Cardiac muscle cell (in vitro differentiated cells and primary cell): ENCODE measurements at regions not wholly inside any gene's neighbourhood (a gene's known extent, or its start where the extent isn't known, plus 50 kb on each side); places are given as distances from the start of the nearest gene placed in this dataset.

Experiments used
- DNase-seq, 2 donors: peaks; one replicate each; pipeline versions ENCODE4 v3.0.0 to v3.0.0-alpha.2; 2010 to 2017; ENCODE audit warnings: low read depth in 1 of 2, low spot score in 1 of 2
- H3K27ac ChIP-seq: fragments of 200-600 bp; sonication (generic); 2 replicates; pipeline ENCODE4 v1.5.1; 2016
- H3K27me3 ChIP-seq: fragments of 200-600 bp; sonication (generic); 2 replicates; pipeline ENCODE4 v1.6.0; 2016; ENCODE audit warnings: control low read depth
- H3K36me3 ChIP-seq: fragments of 200-600 bp; sonication (generic); 2 replicates; pipeline ENCODE4 v1.5.1; 2016; ENCODE audit warnings: control low read depth
- H3K4me1 ChIP-seq: fragments of 200-600 bp; sonication (generic); 2 replicates; pipeline ENCODE4 v1.8.1; 2017; ENCODE audit warnings: low read depth, mild to moderate bottlenecking, mixed run types
- H3K4me3 ChIP-seq: fragments of 200-600 bp; sonication (generic); 2 replicates; pipeline ENCODE4 v1.5.1; 2016; ENCODE audit warnings: mild to moderate bottlenecking
- H3K9me3 ChIP-seq: fragments of 200-600 bp; sonication (generic); 2 replicates; pipeline ENCODE4 v1.5.1; 2017; ENCODE audit warnings: low read depth, mild to moderate bottlenecking, control low read depth
- TF ChIP-seq, protein P1 (sequence below): IDR thresholded peaks from 2 replicates; pipeline ENCODE4 v1.5.1; 2012; ENCODE audit warnings: low read depth, mild to moderate bottlenecking, low read length

DNA sequence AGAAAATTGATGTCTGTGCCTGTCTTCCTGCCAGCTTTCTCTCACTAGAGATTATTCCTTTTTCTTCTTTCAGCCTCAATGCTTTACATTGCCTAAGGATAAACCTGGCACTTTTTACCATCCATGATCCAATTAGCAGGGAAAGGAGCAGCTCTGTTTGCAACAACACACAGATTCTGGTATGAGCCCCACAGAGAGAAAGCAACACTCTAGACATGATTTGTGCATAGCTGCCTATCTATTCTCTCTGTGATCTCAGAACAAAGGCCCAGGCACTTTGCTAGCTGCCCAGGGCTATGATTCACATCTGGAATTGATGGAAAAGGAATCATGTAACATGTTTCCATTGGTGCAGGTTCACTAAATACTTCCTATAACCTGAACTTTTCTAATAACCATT, 685.0 kb downstream of the ETS1 start:
- H3K4me1 ChIP-seq: no peaks in the 10 kb centered on the region
- H3K4me3 ChIP-seq: no peak overlapping the region
- no peak overlapping the region for H3K27ac ChIP-seq
- H3K9me3 ChIP-seq: no peaks in the 10 kb centered on the region
- DNase-seq: no peak
- H3K36me3 ChIP-seq: no peaks in the 10 kb centered on the region
- no peaks in the 10 kb centered on the region for H3K27me3 ChIP-seq
- TF ChIP-seq, protein P1, sequence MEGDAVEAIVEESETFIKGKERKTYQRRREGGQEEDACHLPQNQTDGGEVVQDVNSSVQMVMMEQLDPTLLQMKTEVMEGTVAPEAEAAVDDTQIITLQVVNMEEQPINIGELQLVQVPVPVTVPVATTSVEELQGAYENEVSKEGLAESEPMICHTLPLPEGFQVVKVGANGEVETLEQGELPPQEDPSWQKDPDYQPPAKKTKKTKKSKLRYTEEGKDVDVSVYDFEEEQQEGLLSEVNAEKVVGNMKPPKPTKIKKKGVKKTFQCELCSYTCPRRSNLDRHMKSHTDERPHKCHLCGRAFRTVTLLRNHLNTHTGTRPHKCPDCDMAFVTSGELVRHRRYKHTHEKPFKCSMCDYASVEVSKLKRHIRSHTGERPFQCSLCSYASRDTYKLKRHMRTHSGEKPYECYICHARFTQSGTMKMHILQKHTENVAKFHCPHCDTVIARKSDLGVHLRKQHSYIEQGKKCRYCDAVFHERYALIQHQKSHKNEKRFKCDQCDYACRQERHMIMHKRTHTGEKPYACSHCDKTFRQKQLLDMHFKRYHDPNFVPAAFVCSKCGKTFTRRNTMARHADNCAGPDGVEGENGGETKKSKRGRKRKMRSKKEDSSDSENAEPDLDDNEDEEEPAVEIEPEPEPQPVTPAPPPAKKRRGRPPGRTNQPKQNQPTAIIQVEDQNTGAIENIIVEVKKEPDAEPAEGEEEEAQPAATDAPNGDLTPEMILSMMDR: no peak

DNA sequence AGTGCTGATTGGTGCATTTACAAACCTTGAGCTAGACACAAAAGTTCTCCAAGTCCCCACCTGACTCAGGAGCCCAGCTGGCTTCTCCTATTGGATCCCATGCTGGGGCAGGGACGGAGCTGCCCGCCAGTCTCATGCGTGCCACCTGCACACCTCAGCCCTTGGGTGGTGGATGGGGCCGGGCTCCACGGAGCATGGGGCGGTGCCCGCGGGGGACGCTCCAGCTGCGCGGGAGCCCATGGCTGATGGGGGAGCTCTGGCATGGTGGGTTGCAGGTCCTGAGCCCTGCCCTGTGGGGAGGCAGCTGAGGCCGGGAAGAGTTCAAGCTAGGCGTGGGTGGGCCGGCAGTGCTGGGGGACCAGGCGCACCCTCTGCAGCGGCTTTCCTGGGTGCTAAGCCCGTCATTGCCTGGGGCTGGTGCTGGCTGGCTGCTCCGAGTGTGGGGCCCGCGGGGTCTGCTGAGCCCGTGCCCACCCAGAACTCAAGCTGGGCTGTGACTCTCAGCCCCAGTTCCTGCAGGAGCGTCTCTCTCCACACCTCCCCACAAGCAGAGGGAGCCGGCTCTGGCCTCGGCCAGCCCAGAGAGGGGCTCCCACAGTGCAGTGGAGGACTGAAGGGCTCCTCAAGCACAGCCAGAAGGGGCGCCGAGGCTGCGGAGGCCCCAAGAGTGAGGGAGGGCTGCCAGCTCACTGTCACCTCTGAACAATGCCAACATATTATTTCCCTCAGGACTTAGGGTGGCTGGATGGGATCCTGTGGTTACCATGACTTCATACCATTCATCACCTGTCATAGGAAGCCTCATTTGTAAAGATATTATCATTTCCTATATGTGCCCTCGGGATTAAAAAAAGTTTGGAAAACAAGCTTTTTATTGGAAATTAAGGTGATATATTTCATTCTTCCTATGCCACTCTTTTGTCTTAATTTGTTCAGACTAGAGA, 688.7 kb downstream of the ETS1 start:
- TF ChIP-seq, protein P1: no peak
- H3K4me3 ChIP-seq: no peak overlapping the region
- H3K27me3 ChIP-seq: no peaks in the 10 kb centered on the region
- no peak for DNase-seq
- no peaks in the 10 kb centered on the region for H3K4me1 ChIP-seq
- no peaks in the 10 kb centered on the region for H3K9me3 ChIP-seq
- H3K36me3 ChIP-seq: no peaks in the 10 kb centered on the region
- no peak overlapping the region for H3K27ac ChIP-seq

DNA sequence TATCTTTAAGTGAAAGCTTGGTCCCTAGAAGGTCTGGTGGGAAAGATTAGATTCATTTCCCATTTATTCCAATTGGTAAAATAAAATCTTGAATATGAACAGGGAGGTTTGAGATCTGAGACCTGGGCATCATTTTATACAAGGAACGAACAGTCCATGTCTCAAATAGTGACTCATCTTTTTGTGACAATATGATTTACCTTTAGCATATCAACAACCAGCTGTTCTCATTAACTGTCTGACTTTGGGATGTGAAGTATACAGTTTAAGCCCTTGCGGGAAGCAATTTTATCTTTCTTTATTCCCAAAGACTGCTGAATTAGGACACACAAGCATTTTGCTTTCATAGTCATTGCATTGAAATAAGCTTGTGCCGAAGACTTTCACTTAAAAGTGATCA, 691.6 kb downstream of the ETS1 start:
- DNase-seq: no peak
- Histone ChIP-seq H3K9me3 (no peaks in the 10 kb centered on the region), H3K4me3 (no peak overlapping the region), H3K36me3 (no peaks in the 10 kb centered on the region), H3K4me1 (no peaks in the 10 kb centered on the region), H3K27ac (no peak overlapping the region), H3K27me3 (no peaks in the 10 kb centered on the region)
- TF ChIP-seq, protein P1: no peak

DNA sequence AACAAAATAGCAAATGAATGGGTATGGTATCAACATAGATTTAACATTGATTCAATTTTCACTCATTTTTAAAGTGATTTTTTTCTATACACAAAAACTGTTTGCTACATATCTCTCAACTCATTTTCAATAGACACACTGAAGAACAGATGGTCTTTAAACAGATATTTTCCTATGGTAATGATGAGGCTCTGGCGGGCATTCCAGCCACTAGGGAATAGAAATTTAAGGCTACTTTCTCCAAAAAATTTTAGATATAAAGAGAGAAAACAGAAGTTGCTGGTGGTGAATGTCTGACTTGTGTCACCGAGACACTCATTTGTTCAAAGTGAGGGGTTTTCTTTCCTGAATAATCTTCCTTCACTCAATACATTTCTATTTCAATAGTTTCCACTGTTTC, 693.0 kb downstream of the ETS1 start:
- Histone ChIP-seq H3K27ac (no peak overlapping the region), H3K36me3 (no peaks in the 10 kb centered on the region), H3K4me3 (no peak overlapping the region), H3K4me1 (no peaks in the 10 kb centered on the region), H3K27me3 (no peaks in the 10 kb centered on the region), H3K9me3 (no peaks in the 10 kb centered on the region)
- TF ChIP-seq, protein P1: no peak
- DNase-seq: no peak

DNA sequence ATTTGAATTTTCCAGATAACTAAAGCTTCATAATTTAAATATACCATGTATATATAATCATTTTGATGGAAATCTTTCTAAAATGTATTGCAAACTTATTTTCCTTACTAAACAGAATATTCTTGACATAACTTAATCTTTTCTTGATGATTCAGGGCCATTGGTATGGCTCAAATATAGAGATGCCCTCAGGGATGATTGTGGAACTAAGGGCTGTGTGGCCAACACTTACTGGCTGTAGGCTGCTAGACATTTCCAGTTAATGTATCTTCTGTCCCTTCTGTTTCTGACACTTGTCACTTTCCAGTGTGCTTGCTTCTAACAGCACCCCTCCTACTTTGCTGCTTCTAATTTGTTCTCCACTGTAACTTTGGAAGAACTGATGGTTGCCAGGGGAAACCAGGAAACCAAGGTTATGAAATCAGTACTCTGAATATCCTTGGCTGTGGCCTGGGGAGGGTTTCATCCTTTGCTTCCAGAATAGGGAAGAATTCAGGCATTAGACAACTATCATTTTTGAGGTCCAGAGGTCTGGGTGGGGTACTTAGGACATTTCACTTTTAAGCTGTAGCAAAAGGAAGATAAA, 697.2 kb downstream of the ETS1 start:
- no peaks in the 10 kb centered on the region for H3K9me3 ChIP-seq
- no peaks in the 10 kb centered on the region for H3K36me3 ChIP-seq
- H3K27me3 ChIP-seq: no peaks in the 10 kb centered on the region
- H3K4me3 ChIP-seq: no peak overlapping the region
- H3K27ac ChIP-seq: no peak overlapping the region
- H3K4me1 ChIP-seq: no peaks in the 10 kb centered on the region
- peak in 1 of 2 donors; percentile 36 for DNase-seq
- TF ChIP-seq, protein P1: no peak
